MM.1S (cell line): ENCODE measurements at regions not wholly inside any gene's neighbourhood (a gene's known extent, or its start where the extent isn't known, plus 50 kb on each side); places are given as distances from the start of the nearest gene placed in this dataset.

Experiments used
- CTCF ChIP-seq: fragments of 300-600 bp; sonication (generic); IDR thresholded peaks from 2 replicates; pipeline ENCODE4 v1.5.1; 2016; ENCODE audit warnings: antibody characterized with exemption, low read length, mixed read lengths
- EZH2 ChIP-seq: fragments of 300-600 bp; sonication (generic); optimal IDR thresholded peaks from 2 replicates; pipeline ENCODE3; 2017; ENCODE audit warnings: low read depth, mild to moderate bottlenecking, antibody characterized with exemption, low read length, mixed read lengths

- TF ChIP-seq CTCF: no peak
- TF ChIP-seq EZH2: no peak
Measured at GRCh38 chr5:12623408-12623807, 719.2 kb upstream of the CTNND2 start.
